Head of caudate nucleus (tissue), 42 donors: ENCODE measurements at regions not wholly inside any gene's neighbourhood (a gene's known extent, or its start where the extent isn't known, plus 50 kb on each side); places are given as distances from the start of the nearest gene placed in this dataset.
A peak's percentile ranks its signal among the peaks of the same experiment; 100 is the strongest.

Experiments used
- DNase-seq, 42 donors: peaks; one replicate each; pipeline versions ENCODE4 v3.0.0 to v3.0.0-alpha.2; 2020 to 2021; ENCODE audit warnings: mixed read lengths in 7 of 42
- intact Hi-C: fragments of 100-400 bp; cut with DNase I; formaldehyde crosslinking; loops from one replicate; pipeline ENCODE4 v1.15.0; 2022

GRCh38 chr2:23306401-23306800 is 78.6 kb upstream of the KLHL29 start:
- no peak for DNase-seq
- intact Hi-C loops = no loop called here

- intact Hi-C loops = no loop called here
- DNase-seq = peak in 1 of 42 donors; percentile 1
Measured at GRCh38 chr2:23311186-23311585, 73.8 kb upstream of the KLHL29 start.

GRCh38 chr2:23312996-23313606 is 71.9 kb upstream of the KLHL29 start:
- no peak for DNase-seq
- intact Hi-C loops = no loop called here

- no peak for DNase-seq
- intact Hi-C loops = no loop called here
Measured at GRCh38 chr2:23314687-23315086, 70.3 kb upstream of the KLHL29 start.

GRCh38 chr2:23320058-23320457 is 64.9 kb upstream of the KLHL29 start:
- no peak for DNase-seq
- intact Hi-C loops = no loop called here

- DNase-seq = no peak
- intact Hi-C loops = no loop called here
Measured at GRCh38 chr2:23321751-23322150, 63.2 kb upstream of the KLHL29 start.

- intact Hi-C loops = no loop called here
- no peak for DNase-seq
Measured at GRCh38 chr2:23322567-23323197, 62.3 kb upstream of the KLHL29 start.

GRCh38 chr2:23323198-23323916 is 61.6 kb upstream of the KLHL29 start:
- intact Hi-C loops = no loop called here

GRCh38 chr2:23323917-23324680 is 60.9 kb upstream of the KLHL29 start:
- intact Hi-C loops = no loop called here
- DNase-seq = no peak

More at GRCh38 chr2:23323198-23323916, 61.6 kb upstream of the KLHL29 start:
- no peak for DNase-seq

- intact Hi-C loops = no loop called here
- DNase-seq = no peak
Measured at GRCh38 chr2:23326330-23326729, 58.6 kb upstream of the KLHL29 start.

- no peak for DNase-seq
- intact Hi-C loops = no loop called here
Measured at GRCh38 chr2:23327416-23327815, 57.6 kb upstream of the KLHL29 start.

GRCh38 chr2:23327887-23328286 is 57.1 kb upstream of the KLHL29 start:
- no peak for DNase-seq

GRCh38 chr2:23330214-23330613 is 54.8 kb upstream of the KLHL29 start:
- DNase-seq = no peak
- intact Hi-C loops = no loop called here

More at GRCh38 chr2:23327887-23328286, 57.1 kb upstream of the KLHL29 start:
- intact Hi-C loops = no loop called here
